ENCODE measurements at regions not wholly inside any gene's neighbourhood (a gene's known extent, or its start where the extent isn't known, plus 50 kb on each side); places are given as distances from the start of the nearest gene placed in this dataset.
"Not testable (repeated sequence)": the region's sequence is repeated elsewhere in the genome, so short reads cannot be mapped to it uniquely, and the experiment has no call there.

- Mint-ChIP-seq H3K36me3 (no peaks in the 10 kb centered on the region), H3K9me3 (no peaks in the 10 kb centered on the region), H3K27ac (no peak overlapping the region)
- ATAC-seq (no peak), DNase-seq (ENCODE audit: low spot score in 2 of 2) (no peak)
Observed at GRCh38 chr10:120782336-120782735, 68.8 kb upstream of the WDR11 start.

- Mint-ChIP-seq H3K27ac (no peak overlapping the region), H3K36me3 (no peaks in the 10 kb centered on the region), H3K9me3 (no peaks in the 10 kb centered on the region)
- ATAC-seq (no peak), DNase-seq (ENCODE audit: low spot score in 2 of 2) (no peak)
Observed at GRCh38 chr10:120783098-120783497, 68.1 kb upstream of the WDR11 start.

GRCh38 chr10:120783867-120784266 lies 67.3 kb upstream of the WDR11 start:
- no peaks in the 10 kb centered on the region for H3K9me3 Mint-ChIP-seq
- no peaks in the 10 kb centered on the region for H3K36me3 Mint-ChIP-seq
- no peak overlapping the region for H3K27ac Mint-ChIP-seq
- ATAC-seq (no peak), DNase-seq (ENCODE audit: low spot score in 2 of 2) (no peak)

- Mint-ChIP-seq H3K36me3 (no peaks in the 10 kb centered on the region), H3K9me3 (no peaks in the 10 kb centered on the region), H3K27ac (no peak overlapping the region)
- no peak for ATAC-seq
- no peak for DNase-seq (ENCODE audit: low spot score in 2 of 2)
Observed at GRCh38 chr10:120788771-120789170, 62.4 kb upstream of the WDR11 start.

GRCh38 chr10:120789303-120790203 lies 61.6 kb upstream of the WDR11 start:
- H3K27ac Mint-ChIP-seq: no peak overlapping the region
- no peaks in the 10 kb centered on the region for H3K9me3 Mint-ChIP-seq
- ATAC-seq (no peak), DNase-seq (ENCODE audit: low spot score in 2 of 2) (no peak)
- H3K36me3 Mint-ChIP-seq: no peaks in the 10 kb centered on the region

GRCh38 chr10:120791316-120791715 lies 59.8 kb upstream of the WDR11 start:
- ATAC-seq: no peak
- no peak overlapping the region for H3K27ac Mint-ChIP-seq

GRCh38 chr10:120793088-120793487 lies 58.1 kb upstream of the WDR11 start:
- DNase-seq (ENCODE audit: low spot score in 2 of 2) (no peak), ATAC-seq (no peak)
- no peak overlapping the region for H3K27ac Mint-ChIP-seq
- H3K9me3 Mint-ChIP-seq: no peaks in the 10 kb centered on the region
- H3K36me3 Mint-ChIP-seq: no peaks in the 10 kb centered on the region

More at GRCh38 chr10:120791316-120791715, 59.8 kb upstream of the WDR11 start:
- no peak for DNase-seq (ENCODE audit: low spot score in 2 of 2)
- no peaks in the 10 kb centered on the region for H3K9me3 Mint-ChIP-seq
- H3K36me3 Mint-ChIP-seq: no peaks in the 10 kb centered on the region

- H3K36me3 Mint-ChIP-seq: no peaks in the 10 kb centered on the region
- DNase-seq (ENCODE audit: low spot score in 2 of 2) (no peak), ATAC-seq (no peak)
- H3K9me3 Mint-ChIP-seq: no peaks in the 10 kb centered on the region
- no peak overlapping the region for H3K27ac Mint-ChIP-seq
Observed at GRCh38 chr10:120794390-120794789, 56.8 kb upstream of the WDR11 start.

GRCh38 chr10:120798276-120798675 lies 52.9 kb upstream of the WDR11 start:
- H3K36me3 Mint-ChIP-seq; H3K27ac Mint-ChIP-seq; H3K9me3 Mint-ChIP-seq; DNase-seq (ENCODE audit: low spot score in 2 of 2); ATAC-seq: not testable (repeated sequence)

- H3K27ac Mint-ChIP-seq: no peak overlapping the region
Observed at GRCh38 chr10:120799849-120800248, 51.3 kb upstream of the WDR11 start.

GRCh38 chr10:120800528-120801323 lies 50.4 kb upstream of the WDR11 start:
- ATAC-seq: no peak
- Mint-ChIP-seq H3K27ac (no peak overlapping the region), H3K9me3 (no peaks in the 10 kb centered on the region), H3K36me3 (no peaks in the 10 kb centered on the region)
- DNase-seq (ENCODE audit: low spot score in 2 of 2): no peak

More at GRCh38 chr10:120799849-120800248, 51.3 kb upstream of the WDR11 start:
- ATAC-seq (no peak), DNase-seq (ENCODE audit: low spot score in 2 of 2) (no peak)
- no peaks in the 10 kb centered on the region for H3K9me3 Mint-ChIP-seq
- H3K36me3 Mint-ChIP-seq: no peaks in the 10 kb centered on the region

Measured in activated naive CD4-positive, alpha-beta T cell treated with anti-CD3 and anti-CD28 coated beads, Interleukin-2, amount 50 U/mL, for 72 hours (primary cell).